ENCODE measurements at regions not wholly inside any gene's neighbourhood (a gene's known extent, or its start where the extent isn't known, plus 50 kb on each side); places are given as distances from the start of the nearest gene placed in this dataset.

- no peak for TF ChIP-seq CTCF (IDR thresholded peaks at IDR 0.05)
- TF ChIP-seq POLR2A (IDR thresholded peaks at IDR 0.05) = no peak
- no peak for TF ChIP-seq EP300 (IDR thresholded peaks at IDR 0.05)
Measured at GRCh38 chr3:96483781-96484180, 330.6 kb upstream of the EPHA6 start.
